IMR-90 (cell line): ENCODE measurements at regions not wholly inside any gene's neighbourhood (a gene's known extent, or its start where the extent isn't known, plus 50 kb on each side); places are given as distances from the start of the nearest gene placed in this dataset.

Source experiments
- ATAC-seq: fragments of 200-7000 bp; cut with Tn5 transposase; 2 replicates; pipeline ENCODE4 v1.9.1; 2020; ENCODE audit warnings: low read depth, mild to moderate bottlenecking, moderate library complexity
- BruUV-seq: library from RNA; stranded (reverse); fragments of 400-500 nt; replicated peaks from 2 replicates; lab custom pipeline; 2021; lab: Mats Ljungman, UMichigan
- CTCF ChIA-PET: fragments of 300-600 bp; formaldehyde crosslinking; extraction: SDS; loops from one replicate; lab custom pipeline; 2021; ENCODE audit warnings: antibody characterized with exemption; lab: Yijun Ruan, JAX
- POLR2A ChIA-PET: fragments of 300-600 bp; sonication (Branson Sonifier 250); formaldehyde crosslinking; loops from one replicate; lab custom pipeline; 2022; ENCODE audit warnings: antibody characterized with exemption; ENCODE audit not compliant: unreplicated experiment; lab: Charles Lee
- DNase-seq: peaks from one replicate; pipeline ENCODE4 v3.0.0; 2013
- H2AFZ ChIP-seq: replicated peaks from 2 replicates; pipeline ENCODE3; 2013; ENCODE audit warnings: low read length, mild to moderate bottlenecking; ENCODE audit not compliant: poor library complexity
- H2AK5ac ChIP-seq: 2 replicates; pipeline ENCODE4 v1.6.1; 2013; ENCODE audit warnings: low read depth, low read length, inconsistent platforms
- H2AK9ac ChIP-seq: replicated peaks from 2 replicates; pipeline ENCODE3; 2013; ENCODE audit warnings: mild to moderate bottlenecking, low read depth, low read length, moderate library complexity; ENCODE audit not compliant: poor library complexity
- H2BK120ac ChIP-seq: 2 replicates; pipeline ENCODE4 v1.6.1; 2013; ENCODE audit warnings: low read depth, low read length, inconsistent platforms
- H2BK15ac ChIP-seq: 3 replicates; pipeline ENCODE4 v1.6.1; 2013; ENCODE audit warnings: low read depth, low read length, inconsistent platforms
- H2BK20ac ChIP-seq: 2 replicates; pipeline ENCODE4 v1.6.1; 2013; ENCODE audit warnings: low read depth, mild to moderate bottlenecking, inconsistent platforms, low read length, moderate library complexity
- H2BK5ac ChIP-seq: 2 replicates; pipeline ENCODE4 v1.6.1; 2013; ENCODE audit warnings: mild to moderate bottlenecking, low read depth, low read length, inconsistent platforms; ENCODE audit not compliant: poor library complexity, severe bottlenecking
- H3K14ac ChIP-seq: replicated peaks from 2 replicates; pipeline ENCODE4 v1.6.1; 2013; ENCODE audit warnings: low read depth, low read length, inconsistent platforms
- H3K18ac ChIP-seq: 2 replicates; pipeline ENCODE4 v1.6.1; 2013; ENCODE audit warnings: low read depth, low read length, control low read depth
- H3K23ac ChIP-seq: 2 replicates; pipeline ENCODE4 v1.6.1; 2013; ENCODE audit warnings: low read depth, low read length, inconsistent platforms
- H3K27ac ChIP-seq: 2 replicates; pipeline ENCODE4 v1.5.1; 2013; ENCODE audit warnings: mild to moderate bottlenecking, control low read depth, low read length; ENCODE audit not compliant: insufficient read depth
- H3K27me3 ChIP-seq: 2 replicates; pipeline ENCODE4 v1.6.1; 2013; ENCODE audit warnings: low read length; ENCODE audit not compliant: control insufficient read depth, insufficient read depth
- H3K36me3 ChIP-seq: 2 replicates; pipeline ENCODE4 v1.6.1; 2013; ENCODE audit warnings: low read length, mixed read lengths; ENCODE audit not compliant: control insufficient read depth, insufficient read depth
- H3K4ac ChIP-seq: 2 replicates; pipeline ENCODE4 v1.6.1; 2013; ENCODE audit warnings: low read depth, low read length, inconsistent platforms
- H3K4me1 ChIP-seq: 2 replicates; pipeline ENCODE4 v1.6.1; 2013; ENCODE audit warnings: low read length, mixed read lengths; ENCODE audit not compliant: control insufficient read depth, insufficient read depth
- H3K4me2 ChIP-seq: 2 replicates; pipeline ENCODE4 v1.6.1; 2013; ENCODE audit warnings: low read depth, mild to moderate bottlenecking, control low read depth, low read length, moderate library complexity
- H3K4me3 ChIP-seq: 2 replicates; pipeline ENCODE4 v1.5.1; 2013; ENCODE audit warnings: low read depth, mild to moderate bottlenecking, control low read depth, low read length, moderate library complexity; ENCODE audit not compliant: insufficient read depth
- H3K56ac ChIP-seq: 2 replicates; pipeline ENCODE4 v1.6.1; 2013; ENCODE audit warnings: low read length, inconsistent platforms; ENCODE audit not compliant: insufficient read depth; ENCODE audit errors: extremely low read depth
- H3K79me1 ChIP-seq, 2 experiments: 2 replicates each; pipeline ENCODE4 v1.6.1; 2013; ENCODE audit warnings: low read length in 2 of 2, inconsistent platforms in 1 of 2, low read depth in 1 of 2
- H3K9ac ChIP-seq: 2 replicates; pipeline ENCODE4 v1.6.1; 2013; ENCODE audit warnings: low read depth, low read length, control low read depth
- H3K9me1 ChIP-seq: 2 replicates; pipeline ENCODE4 v1.6.1; 2013; ENCODE audit warnings: low read length, inconsistent platforms; ENCODE audit not compliant: insufficient read depth
- H3K9me3 ChIP-seq: 2 replicates; pipeline ENCODE4 v1.6.1; 2013; ENCODE audit warnings: low read length; ENCODE audit not compliant: control insufficient read depth, insufficient read depth
- H4K20me1 ChIP-seq: 2 replicates; pipeline ENCODE4 v1.6.1; 2013; ENCODE audit warnings: low read length, inconsistent platforms; ENCODE audit not compliant: insufficient read depth
- H4K5ac ChIP-seq: 2 replicates; pipeline ENCODE4 v1.6.1; 2013; ENCODE audit warnings: mild to moderate bottlenecking, low read depth, low read length, control low read depth
- H4K8ac ChIP-seq, 2 experiments: 2 replicates each; pipeline ENCODE4 v1.6.1; 2013; ENCODE audit warnings: low read depth in 2 of 2, low read length in 2 of 2, control low read depth in 1 of 2, inconsistent platforms in 1 of 2
- H4K91ac ChIP-seq: 2 replicates; pipeline ENCODE4 v1.6.1; 2013; ENCODE audit warnings: low read depth, low read length, inconsistent platforms; ENCODE audit not compliant: insufficient read depth
- BHLHE40 ChIP-seq: fragments of 150-350 bp; IDR thresholded peaks from 2 replicates; pipeline ENCODE4 v1.6.1; 2016; ENCODE audit warnings: mild to moderate bottlenecking, low read depth, low read length
- CEBPB ChIP-seq: IDR thresholded peaks from 2 replicates; pipeline ENCODE4 v1.6.1; 2012; ENCODE audit warnings: low read depth, low read length, improper control_type of control experiment
- CHD1 ChIP-seq: IDR thresholded peaks from 2 replicates; pipeline ENCODE4 v1.6.1; 2012; ENCODE audit warnings: low read depth, low read length, improper control_type of control experiment
- CTCF ChIP-seq: conservative IDR thresholded peaks from 2 replicates; pipeline ENCODE4 v1.5.1; 2012; ENCODE audit warnings: mild to moderate bottlenecking, low read depth, low read length, improper control_type of control experiment
- FOS ChIP-seq: fragments of 150-350 bp; IDR thresholded peaks from 2 replicates; pipeline ENCODE4 v1.6.1; 2016; ENCODE audit warnings: low read depth, low read length
- MAFK ChIP-seq: IDR thresholded peaks from 2 replicates; pipeline ENCODE4 v1.6.1; 2012; ENCODE audit warnings: low read depth, low read length, improper control_type of control experiment
- MAZ ChIP-seq: IDR thresholded peaks from 2 replicates; pipeline ENCODE4 v1.6.1; 2012; ENCODE audit warnings: low read depth, mild to moderate bottlenecking, low read length, improper control_type of control experiment, moderate library complexity, borderline replicate concordance
- MXI1 ChIP-seq: IDR thresholded peaks from 2 replicates; pipeline ENCODE4 v1.6.1; 2012; ENCODE audit warnings: low read depth, mild to moderate bottlenecking, low read length, moderate library complexity, borderline replicate concordance
- NFE2L2 ChIP-seq: fragments of 150-350 bp; IDR thresholded peaks from 2 replicates; pipeline ENCODE4 v1.6.1; 2016; ENCODE audit warnings: low read depth, mild to moderate bottlenecking, low read length
- POLR2A ChIP-seq: IDR thresholded peaks from 2 replicates; pipeline ENCODE4 v1.6.1; 2012; ENCODE audit warnings: mild to moderate bottlenecking, low read depth, low read length
- RAD21 ChIP-seq: IDR thresholded peaks from 2 replicates; pipeline ENCODE4 v1.6.1; 2012; ENCODE audit warnings: low read length, improper control_type of control experiment
- RCOR1 ChIP-seq: IDR thresholded peaks from 2 replicates; pipeline ENCODE4 v1.6.1; 2012; ENCODE audit warnings: mild to moderate bottlenecking, low read length, improper control_type of control experiment; ENCODE audit not compliant: insufficient replicate concordance
- RFX5 ChIP-seq: IDR thresholded peaks from 2 replicates; pipeline ENCODE4 v1.8.0; 2012; ENCODE audit warnings: low read depth, mild to moderate bottlenecking, low read length, moderate library complexity
- SMC3 ChIP-seq: fragments of 150-350 bp; IDR thresholded peaks from 2 replicates; pipeline ENCODE4 v1.6.1; 2016; ENCODE audit warnings: low read depth, mild to moderate bottlenecking, antibody characterized with exemption, low read length, moderate library complexity
- USF2 ChIP-seq: fragments of 150-350 bp; IDR thresholded peaks from 2 replicates; pipeline ENCODE4 v1.6.1; 2017; ENCODE audit warnings: mild to moderate bottlenecking, antibody characterized with exemption, low read length, low read depth
- WGBS, 2 experiments: methylation state at CpG; one replicate each; pipeline versions ENCODE4 v1.1.5 to v1.1.7; 2013; ENCODE audit warnings: missing lambda C conversion rate in 2 of 2; ENCODE audit not compliant: insufficient read length in 1 of 2; ENCODE audit errors: extremely low coverage in 2 of 2; 5-methylcytosine and 5-hydroxymethylcytosine counted together
- dilution Hi-C: fragments of 300-500 bp; cut with HindIII; formaldehyde crosslinking; loops from one replicate; pipeline ENCODE4 v1.14.3; 2018; ENCODE audit warnings: low sequenced_read_pairs; ENCODE audit not compliant: unreplicated experiment
- in situ Hi-C: fragments of 300-500 bp; cut with MboI; formaldehyde crosslinking; loops from 3 replicates; pipeline ENCODE4 v1.14.3; 2019; ENCODE audit warnings: low sequenced_read_pairs, inconsistent platforms, mixed read lengths
- intact Hi-C: fragments of 100-400 bp; cut with micrococcal nuclease; formaldehyde crosslinking; loops from 2 replicates; pipeline ENCODE4 v1.10.0; 2022
- TF ChIP-seq, protein P1 (sequence below): fragments of 150-350 bp; IDR thresholded peaks from 2 replicates; pipeline ENCODE4 v1.6.1; 2016; ENCODE audit warnings: low read depth, mild to moderate bottlenecking, low read length, moderate library complexity, borderline replicate concordance

GRCh38 chr1:199932462-199932861, 95.0 kb upstream of the NR5A2 start:
- ATAC-seq (no peak), DNase-seq (no peak)
- no peak overlapping the region for H3K18ac ChIP-seq
- H3K4me1 ChIP-seq = no peaks in the 10 kb centered on the region
- dilution Hi-C loops (no loop called here), in situ Hi-C loops (no loop called here), intact Hi-C loops (no loop called here)
- H2BK20ac ChIP-seq = no peak overlapping the region
- no peak overlapping the region for H3K4me2 ChIP-seq
- no peak overlapping the region for H3K27ac ChIP-seq
- no peak overlapping the region for H4K91ac ChIP-seq
- CTCF ChIA-PET = interaction anchor here (0.6 kb wide), 1 partner anchor 11 kb away, joined by 3 read pairs; no protein-coding TSS in a partner anchor
- H3K9me1 ChIP-seq = no peaks in the 10 kb centered on the region
- TF ChIP-seq USF2 = no peak
- no peak for TF ChIP-seq CHD1
- no peak for TF ChIP-seq NFE2L2
- no peak for TF ChIP-seq RCOR1
- no peak for TF ChIP-seq RAD21
- TF ChIP-seq CTCF = no peak
- TF ChIP-seq MAFK = no peak
- TF ChIP-seq MXI1 = no peak
- no peak for TF ChIP-seq POLR2A
- no peak for TF ChIP-seq FOS
- no peak for TF ChIP-seq CEBPB
- TF ChIP-seq, protein P1, sequence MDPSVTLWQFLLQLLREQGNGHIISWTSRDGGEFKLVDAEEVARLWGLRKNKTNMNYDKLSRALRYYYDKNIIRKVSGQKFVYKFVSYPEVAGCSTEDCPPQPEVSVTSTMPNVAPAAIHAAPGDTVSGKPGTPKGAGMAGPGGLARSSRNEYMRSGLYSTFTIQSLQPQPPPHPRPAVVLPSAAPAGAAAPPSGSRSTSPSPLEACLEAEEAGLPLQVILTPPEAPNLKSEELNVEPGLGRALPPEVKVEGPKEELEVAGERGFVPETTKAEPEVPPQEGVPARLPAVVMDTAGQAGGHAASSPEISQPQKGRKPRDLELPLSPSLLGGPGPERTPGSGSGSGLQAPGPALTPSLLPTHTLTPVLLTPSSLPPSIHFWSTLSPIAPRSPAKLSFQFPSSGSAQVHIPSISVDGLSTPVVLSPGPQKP = no peak
- TF ChIP-seq SMC3 = no peak
- no peak for TF ChIP-seq BHLHE40
- TF ChIP-seq RFX5 = no peak
- TF ChIP-seq MAZ = no peak
- POLR2A ChIA-PET = no interaction called here
- H2BK120ac ChIP-seq = no peak overlapping the region
- no peak overlapping the region for H3K23ac ChIP-seq
- no TSS peak for BruUV-seq
- H2AK9ac ChIP-seq = no peak overlapping the region
- H3K14ac ChIP-seq = no peak overlapping the region
- no peak overlapping the region for H2AFZ ChIP-seq
- no peak overlapping the region for H4K5ac ChIP-seq
- no peaks in the 10 kb centered on the region for H4K20me1 ChIP-seq
- no peaks in the 10 kb centered on the region; the same call in 1 of the 2 replicates for H3K27me3 ChIP-seq
- no peaks in the 10 kb centered on the region for H3K79me1 ChIP-seq
- no peak overlapping the region for H3K4me3 ChIP-seq
- H3K4ac ChIP-seq = no peak overlapping the region
- H3K56ac ChIP-seq = no peak overlapping the region
- H2BK5ac ChIP-seq = no peak overlapping the region
- no peak overlapping the region for H2BK15ac ChIP-seq
- no peaks in the 10 kb centered on the region for H3K36me3 ChIP-seq
- no peak overlapping the region for H2AK5ac ChIP-seq
- WGBS, 2 experiments = no CpG with 5 or more reads among the region's 2 CpGs
- H4K8ac ChIP-seq = no peak overlapping the region
- no peaks in the 10 kb centered on the region for H3K9me3 ChIP-seq
- H3K9ac ChIP-seq = no peak overlapping the region
